GM18519 (cell line): ENCODE measurements at regions not wholly inside any gene's neighbourhood (a gene's known extent, or its start where the extent isn't known, plus 50 kb on each side); places are given as distances from the start of the nearest gene placed in this dataset.
A peak's percentile ranks its signal among the peaks of the same experiment; 100 is the strongest.

ENCODE experiments used
- ATAC-seq: cut with Tn5 transposase; IDR thresholded peaks from one replicate; pipeline ENCODE4 v1.9.1; 2021; ENCODE audit warnings: mild to moderate bottlenecking, moderate library complexity; ENCODE audit not compliant: unreplicated experiment, low FRiP score

GRCh38 chr3:34218706-34219385 lies 420.4 kb downstream of the PDCD6IP start:
- no peak for ATAC-seq

- no peak for ATAC-seq
Measured at GRCh38 chr3:34219556-34219955, 421.1 kb downstream of the PDCD6IP start.

- ATAC-seq = no peak
Measured at GRCh38 chr3:34225821-34226366, 427.5 kb downstream of the PDCD6IP start.

GRCh38 chr3:34229876-34230275 lies 431.4 kb downstream of the PDCD6IP start:
- ATAC-seq = no peak

GRCh38 chr3:34235096-34235495 lies 436.7 kb downstream of the PDCD6IP start:
- no peak for ATAC-seq

- ATAC-seq = no peak
Measured at GRCh38 chr3:34237946-34238345, 439.5 kb downstream of the PDCD6IP start.

- ATAC-seq = no peak
Measured at GRCh38 chr3:34238407-34238806, 440.0 kb downstream of the PDCD6IP start.

GRCh38 chr3:34239287-34239686 lies 440.9 kb downstream of the PDCD6IP start:
- no peak for ATAC-seq

GRCh38 chr3:34239875-34240274 lies 441.4 kb downstream of the PDCD6IP start:
- no peak for ATAC-seq

GRCh38 chr3:34247401-34247800 lies 449.0 kb downstream of the PDCD6IP start:
- no peak for ATAC-seq

GRCh38 chr3:34248352-34248751 lies 449.9 kb downstream of the PDCD6IP start:
- peak; percentile 80 for ATAC-seq

GRCh38 chr3:34254285-34254684 lies 455.9 kb downstream of the PDCD6IP start:
- ATAC-seq = no peak

- ATAC-seq = no peak
Measured at GRCh38 chr3:34256021-34256420, 457.6 kb downstream of the PDCD6IP start.

- ATAC-seq = no peak
Measured at GRCh38 chr3:34256791-34257190, 458.4 kb downstream of the PDCD6IP start.

GRCh38 chr3:34258271-34258998 lies 460.0 kb downstream of the PDCD6IP start:
- no peak for ATAC-seq

- ATAC-seq = peak; percentile 54
Measured at GRCh38 chr3:34260271-34261000, 462.0 kb downstream of the PDCD6IP start.

GRCh38 chr3:34261001-34261385 lies 462.6 kb downstream of the PDCD6IP start:
- ATAC-seq = no peak

GRCh38 chr3:34263101-34263621 lies 464.7 kb downstream of the PDCD6IP start:
- no peak for ATAC-seq

- ATAC-seq = no peak
Measured at GRCh38 chr3:34264337-34265041, 466.1 kb downstream of the PDCD6IP start.

- no peak for ATAC-seq
Measured at GRCh38 chr3:34267088-34267487, 468.7 kb downstream of the PDCD6IP start.
